ENCODE measurements at regions not wholly inside any gene's neighbourhood (a gene's known extent, or its start where the extent isn't known, plus 50 kb on each side); places are given as distances from the start of the nearest gene placed in this dataset.

- no peak for TF ChIP-seq CTCF (IDR thresholded peaks at IDR 0.05; ENCODE audit: low read depth, low read length)
- no peak for TF ChIP-seq EZH2phosphoT487 (IDR thresholded peaks at IDR 0.05; ENCODE audit: low read depth)
These were observed 424.8 kb downstream of the QKI start for GRCh38 chr6:163839296-163839695.
